T-helper 1 cell treated with Interleukin-12 subunit alpha and Interleukin-12 subunit beta and Interleukin-4 antibody, amounts not matched to agents 30 μg/mL and 1 μg/mL, for 36 hours (primary cell): ENCODE measurements at regions not wholly inside any gene's neighbourhood (a gene's known extent, or its start where the extent isn't known, plus 50 kb on each side); places are given as distances from the start of the nearest gene placed in this dataset.

Source experiments
- H3K27ac Mint-ChIP-seq: one replicate; pipeline ENCODE4 v1.8.0; 2021; ENCODE audit warnings: mild to moderate bottlenecking, mixed read lengths
- H3K27me3 Mint-ChIP-seq: one replicate; pipeline ENCODE4 v1.8.0; 2021; ENCODE audit warnings: low read depth, mixed read lengths
- H3K36me3 Mint-ChIP-seq: one replicate; pipeline ENCODE4 v1.8.0; 2021; ENCODE audit warnings: low read depth, mixed read lengths
- H3K4me1 Mint-ChIP-seq: one replicate; pipeline ENCODE4 v1.8.0; 2021; ENCODE audit warnings: low read depth, mixed read lengths
- H3K4me3 Mint-ChIP-seq: one replicate; pipeline ENCODE4 v1.8.0; 2021; ENCODE audit warnings: mild to moderate bottlenecking, moderate library complexity, mixed read lengths
- H3K9me3 Mint-ChIP-seq: one replicate; pipeline ENCODE4 v1.8.0; 2021; ENCODE audit warnings: mixed read lengths

GRCh38 chr14:56460469-56460868, 119.1 kb upstream of the TMEM260 start:
- Mint-ChIP-seq H3K27ac (no peak overlapping the region), H3K4me3 (no peak overlapping the region), H3K4me1 (no peaks in the 10 kb centered on the region), H3K36me3 (no peaks in the 10 kb centered on the region), H3K9me3 (no peaks in the 10 kb centered on the region), H3K27me3 (peaks cover 27% of the 10 kb centered on the region)

DNA sequence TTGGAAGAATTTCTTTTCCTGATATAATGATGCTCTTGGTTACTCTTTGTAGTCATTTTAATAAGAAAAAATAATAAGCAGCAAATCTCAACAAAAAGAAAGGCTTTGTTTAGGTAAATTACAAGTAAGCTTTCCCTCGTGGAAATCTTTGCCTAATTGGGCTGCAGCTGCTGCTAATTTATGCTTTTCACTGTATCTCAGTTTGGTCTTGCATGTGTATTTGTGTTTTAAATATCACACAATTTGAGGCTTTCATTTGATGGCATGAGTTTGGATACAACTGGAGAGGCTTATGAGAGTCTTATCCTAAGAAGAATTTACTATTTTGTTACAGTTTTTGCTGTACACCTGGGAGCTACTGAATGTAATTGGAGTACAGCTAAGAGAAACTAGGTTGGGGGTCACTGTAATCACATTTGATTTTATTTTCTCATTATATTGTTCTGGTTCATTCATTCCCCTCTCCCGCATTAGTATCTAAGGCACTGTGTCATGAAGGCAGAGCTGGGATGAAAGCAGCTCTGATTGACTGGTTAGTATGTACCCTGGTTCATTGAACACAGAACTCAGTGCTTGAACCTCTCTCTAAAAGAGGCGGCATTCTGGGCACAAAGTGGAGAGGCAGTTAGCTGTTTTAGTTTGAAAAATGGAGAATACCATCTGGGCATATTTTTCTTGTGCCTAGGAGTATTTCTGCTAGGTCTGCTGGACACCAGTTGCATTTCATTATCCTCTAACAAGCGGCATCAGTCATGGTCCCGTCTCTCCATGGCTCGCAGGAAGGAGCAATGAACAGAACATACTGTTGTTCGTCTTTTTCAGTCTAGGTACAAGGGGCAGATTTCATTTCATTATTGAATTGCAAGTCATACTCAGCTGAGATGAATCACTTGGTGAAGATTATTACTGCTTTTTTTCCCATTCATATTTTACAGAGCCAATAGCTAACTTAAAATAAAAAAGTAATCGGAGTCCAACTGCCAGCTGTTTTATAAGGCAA, 118.0 kb upstream of the TMEM260 start:
- Mint-ChIP-seq H3K4me1 (no peaks in the 10 kb centered on the region), H3K27me3 (peaks cover 35% of the 10 kb centered on the region), H3K9me3 (no peaks in the 10 kb centered on the region), H3K4me3 (no peak overlapping the region), H3K36me3 (no peaks in the 10 kb centered on the region), H3K27ac (no peak overlapping the region)

- no peaks in the 10 kb centered on the region for H3K4me1 Mint-ChIP-seq
- H3K9me3 Mint-ChIP-seq = no peaks in the 10 kb centered on the region
- H3K27me3 Mint-ChIP-seq = peaks cover 40% of the 10 kb centered on the region
- H3K27ac Mint-ChIP-seq = no peak overlapping the region
- H3K36me3 Mint-ChIP-seq = no peaks in the 10 kb centered on the region
- H3K4me3 Mint-ChIP-seq = no peak overlapping the region
Measured at GRCh38 chr14:56463271-56463890, 116.2 kb upstream of the TMEM260 start.

- no peak overlapping the region for H3K27ac Mint-ChIP-seq
- no peaks in the 10 kb centered on the region for H3K4me1 Mint-ChIP-seq
- no peaks in the 10 kb centered on the region for H3K9me3 Mint-ChIP-seq
- no peak overlapping the region for H3K4me3 Mint-ChIP-seq
- H3K36me3 Mint-ChIP-seq = no peaks in the 10 kb centered on the region
- peaks cover 30% of the 10 kb centered on the region for H3K27me3 Mint-ChIP-seq
Measured at GRCh38 chr14:56471056-56471455, 108.5 kb upstream of the TMEM260 start.

- peaks cover 9% of the 10 kb centered on the region for H3K27me3 Mint-ChIP-seq
- H3K4me1 Mint-ChIP-seq = no peaks in the 10 kb centered on the region
- H3K4me3 Mint-ChIP-seq = no peak overlapping the region
- no peaks in the 10 kb centered on the region for H3K36me3 Mint-ChIP-seq
- no peaks in the 10 kb centered on the region for H3K9me3 Mint-ChIP-seq
- no peak overlapping the region for H3K27ac Mint-ChIP-seq
Measured at GRCh38 chr14:56474419-56475022, 105.1 kb upstream of the TMEM260 start.

DNA sequence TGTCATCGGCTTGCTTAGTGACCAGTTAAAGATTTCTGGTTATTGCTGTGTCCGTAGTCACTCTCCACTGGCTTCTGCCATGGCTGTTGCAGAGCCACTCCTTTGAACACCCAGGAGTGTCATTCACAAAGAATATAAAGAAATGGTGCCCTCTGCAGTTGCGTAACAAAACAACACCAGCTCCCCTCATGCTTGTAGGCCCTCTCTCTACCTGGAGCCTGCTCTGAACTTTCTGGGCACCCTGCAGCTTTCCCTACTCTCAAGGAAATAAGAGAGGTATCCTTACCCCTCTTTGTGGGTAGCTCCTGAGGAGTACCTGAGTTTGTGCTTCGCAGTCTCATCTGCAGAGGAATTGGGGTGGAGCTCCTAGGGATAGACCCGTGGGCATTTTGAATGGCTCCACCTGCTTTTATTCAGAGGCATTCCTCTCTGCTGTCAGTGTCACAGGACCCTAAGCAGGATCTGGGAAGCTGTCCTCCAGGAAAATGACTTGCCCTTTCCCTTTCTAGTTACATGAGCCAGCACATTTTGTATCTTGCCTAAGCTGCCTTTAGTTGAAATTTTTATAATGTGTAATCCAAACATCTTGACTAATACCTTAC, 97.2 kb upstream of the TMEM260 start:
- H3K27ac Mint-ChIP-seq = no peak overlapping the region
- no peaks in the 10 kb centered on the region for H3K4me1 Mint-ChIP-seq
- no peaks in the 10 kb centered on the region for H3K9me3 Mint-ChIP-seq
- no peak overlapping the region for H3K4me3 Mint-ChIP-seq
- H3K27me3 Mint-ChIP-seq = peaks cover 11% of the 10 kb centered on the region
- no peaks in the 10 kb centered on the region for H3K36me3 Mint-ChIP-seq

DNA sequence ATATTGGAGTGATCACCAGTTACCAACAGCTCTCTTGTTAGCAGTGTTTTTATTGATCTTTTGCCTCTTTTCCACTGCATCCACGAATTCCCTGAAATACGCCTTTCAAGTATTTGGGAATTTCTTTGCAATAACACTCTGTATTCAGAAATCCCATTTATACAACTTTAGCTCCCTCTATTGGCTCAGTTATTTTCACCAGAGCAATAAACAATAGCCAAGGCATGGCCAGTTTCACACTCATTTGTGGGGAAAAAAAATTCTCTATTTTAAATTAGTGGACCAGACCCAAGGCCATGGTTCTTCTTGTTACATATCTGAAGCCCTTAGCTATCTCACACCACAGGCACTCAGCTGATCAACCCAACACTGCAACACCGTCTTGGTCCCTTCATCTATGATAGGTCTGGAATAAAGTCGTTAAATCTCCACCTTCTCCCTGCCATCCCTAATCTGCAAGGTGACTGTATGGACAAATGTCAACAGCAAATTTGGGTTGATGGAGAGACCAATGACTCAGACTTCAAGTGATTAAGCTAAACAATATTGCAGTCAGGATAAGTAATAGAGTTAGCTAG, 92.4 kb upstream of the TMEM260 start:
- H3K9me3 Mint-ChIP-seq = no peaks in the 10 kb centered on the region
- no peaks in the 10 kb centered on the region for H3K36me3 Mint-ChIP-seq
- no peak overlapping the region for H3K4me3 Mint-ChIP-seq
- H3K27me3 Mint-ChIP-seq = peaks cover 9% of the 10 kb centered on the region
- H3K4me1 Mint-ChIP-seq = peaks cover 4% of the 10 kb centered on the region
- H3K27ac Mint-ChIP-seq = no peak overlapping the region

GRCh38 chr14:56487761-56488160, 91.8 kb upstream of the TMEM260 start:
- Mint-ChIP-seq H3K9me3 (no peaks in the 10 kb centered on the region), H3K4me1 (peaks cover 4% of the 10 kb centered on the region), H3K4me3 (no peak overlapping the region), H3K36me3 (no peaks in the 10 kb centered on the region), H3K27ac (no peak overlapping the region), H3K27me3 (peaks cover 9% of the 10 kb centered on the region)

- Mint-ChIP-seq H3K4me1 (peaks cover 4% of the 10 kb centered on the region), H3K4me3 (no peak overlapping the region), H3K9me3 (no peaks in the 10 kb centered on the region), H3K36me3 (no peaks in the 10 kb centered on the region), H3K27ac (no peak overlapping the region), H3K27me3 (peaks cover 9% of the 10 kb centered on the region)
Measured at GRCh38 chr14:56488306-56488705, 91.3 kb upstream of the TMEM260 start.

GRCh38 chr14:56490379-56490778, 89.2 kb upstream of the TMEM260 start:
- Mint-ChIP-seq H3K9me3 (no peaks in the 10 kb centered on the region), H3K36me3 (no peaks in the 10 kb centered on the region), H3K4me1 (peaks cover 4% of the 10 kb centered on the region), H3K27me3 (peaks cover 3% of the 10 kb centered on the region), H3K4me3 (no peak overlapping the region), H3K27ac (no peak overlapping the region)

DNA sequence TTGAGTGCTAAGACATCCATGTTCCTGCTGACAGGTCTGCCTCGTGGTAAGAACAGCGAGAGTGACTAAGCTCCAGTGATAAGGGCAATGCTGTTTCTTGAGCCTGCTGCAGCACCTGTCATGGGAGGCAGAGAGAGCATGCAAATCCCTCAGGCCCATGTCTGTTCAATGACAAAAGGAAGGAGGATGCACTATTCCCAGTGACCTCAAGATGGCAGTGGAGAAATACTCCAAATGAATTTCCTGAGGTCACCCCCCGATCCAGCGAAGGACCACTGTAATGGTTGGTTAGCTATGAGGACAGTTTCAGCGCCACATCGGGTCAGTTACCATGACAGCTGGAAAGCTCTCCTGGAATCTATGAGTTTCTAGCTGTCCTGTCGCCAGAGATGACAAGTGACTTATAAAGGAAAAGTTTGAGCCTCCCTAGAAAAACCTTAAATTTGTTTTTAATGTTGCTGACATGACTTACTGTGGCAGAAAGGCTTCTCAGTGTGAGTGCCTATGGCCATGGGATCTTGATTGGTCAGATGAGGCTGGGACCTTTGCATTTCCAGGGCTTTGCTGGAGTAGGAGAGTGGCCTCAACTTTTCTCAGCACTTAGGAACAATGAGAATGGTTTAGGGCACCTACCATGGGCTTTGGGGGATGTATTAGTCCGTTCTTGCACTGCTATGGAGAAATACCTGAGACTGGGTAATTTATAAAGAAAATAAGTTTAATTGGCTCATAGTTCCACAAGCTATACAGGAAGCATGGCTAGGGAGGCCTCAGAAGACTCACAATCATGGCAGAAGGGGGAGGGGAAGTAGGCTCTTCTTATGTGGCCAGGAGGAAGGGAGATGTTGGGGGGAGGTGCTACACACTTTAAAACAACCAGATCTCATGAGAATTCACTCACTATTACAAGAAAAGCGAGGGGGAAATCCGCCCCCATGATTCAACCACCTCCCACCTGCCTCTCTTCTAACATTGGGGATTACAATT, 88.0 kb upstream of the TMEM260 start:
- H3K4me1 Mint-ChIP-seq = peaks cover 4% of the 10 kb centered on the region
- no peaks in the 10 kb centered on the region for H3K36me3 Mint-ChIP-seq
- no peak overlapping the region for H3K4me3 Mint-ChIP-seq
- no peaks in the 10 kb centered on the region for H3K9me3 Mint-ChIP-seq
- peaks cover 3% of the 10 kb centered on the region for H3K27me3 Mint-ChIP-seq
- H3K27ac Mint-ChIP-seq = no peak overlapping the region

DNA sequence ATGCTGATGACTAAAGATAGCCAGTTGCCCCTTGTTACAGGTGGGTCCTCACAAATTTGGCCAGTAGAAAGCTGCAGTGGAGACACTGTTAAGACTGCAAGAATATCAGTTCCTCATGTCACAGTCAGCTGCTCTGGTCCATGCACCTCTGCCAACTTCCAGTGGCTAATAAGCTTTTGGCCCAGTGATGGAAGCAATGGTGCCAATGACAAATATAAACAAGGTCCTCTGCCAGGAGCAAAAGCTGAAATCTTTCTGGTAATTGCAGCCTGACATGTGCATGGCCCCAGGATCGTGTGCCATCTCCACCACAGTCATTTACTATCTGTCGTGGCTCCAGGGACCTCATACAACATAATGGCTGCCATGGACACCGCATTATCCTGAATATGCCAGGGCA, 85.4 kb upstream of the TMEM260 start:
- Mint-ChIP-seq H3K4me1 (peaks cover 4% of the 10 kb centered on the region), H3K27me3 (no peaks in the 10 kb centered on the region), H3K36me3 (no peaks in the 10 kb centered on the region), H3K9me3 (no peaks in the 10 kb centered on the region), H3K4me3 (no peak overlapping the region), H3K27ac (no peak overlapping the region)

- Mint-ChIP-seq H3K4me1 (peaks cover 3% of the 10 kb centered on the region), H3K36me3 (no peaks in the 10 kb centered on the region), H3K27ac (no peak overlapping the region), H3K4me3 (no peak overlapping the region), H3K27me3 (no peaks in the 10 kb centered on the region), H3K9me3 (no peaks in the 10 kb centered on the region)
Measured at GRCh38 chr14:56498112-56498511, 81.5 kb upstream of the TMEM260 start.
